Tibial artery (tissue), 4 donors: ENCODE measurements at regions not wholly inside any gene's neighbourhood (a gene's known extent, or its start where the extent isn't known, plus 50 kb on each side); places are given as distances from the start of the nearest gene placed in this dataset.

Source experiments
- DNase-seq, 2 donors: peaks; one replicate each; pipeline ENCODE4 v3.0.0-alpha.2; 2019
- H3K27ac ChIP-seq, 2 donors: fragments of 200-600 bp; sonication (generic) in 1 of 2; 1 replicate in 1 of 2; 2 replicates in 1 of 2; pipeline ENCODE4 v1.5.1; 2018 to 2019; ENCODE audit warnings: mild to moderate bottlenecking in 1 of 2
- H3K27me3 ChIP-seq, 2 donors: fragments of 200-600 bp; sonication (generic) in 1 of 2; one replicate each; pipeline versions ENCODE4 v1.5.1 to v1.6.0; 2016 to 2019
- H3K36me3 ChIP-seq, 3 donors: fragments of 200-600 bp; sonication (generic) in 2 of 3; one replicate each; pipeline ENCODE4 v1.5.1; 2016 to 2019; ENCODE audit warnings: mild to moderate bottlenecking in 2 of 3
- H3K4me1 ChIP-seq, 4 donors: fragments of 200-600 bp; sonication (generic) in 2 of 4; 1 replicate in 3 of 4; 2 replicates in 1 of 4; pipeline ENCODE4 v1.5.1; 2016 to 2019
- H3K4me3 ChIP-seq, 2 donors: fragments of 200-600 bp; sonication (generic) in 1 of 2; 1 replicate in 1 of 2; 2 replicates in 1 of 2; pipeline ENCODE4 v1.5.1; 2018 to 2019; ENCODE audit warnings: mild to moderate bottlenecking in 2 of 2
- H3K9me3 ChIP-seq, 3 donors: fragments of 200-600 bp; sonication (generic) in 1 of 3; one replicate each; pipeline ENCODE4 v1.5.1; 2016 to 2019
- CTCF ChIP-seq, 2 experiments: fragments of 200-600 bp in 1 of 2; fragments of 450-650 bp in 1 of 2; IDR thresholded peaks; one replicate each; pipeline ENCODE4 v1.5.1; 2017 to 2019; ENCODE audit warnings: antibody characterized with exemption in 2 of 2, mild to moderate bottlenecking in 1 of 2, moderate library complexity in 1 of 2
- intact Hi-C: fragments of 100-400 bp; cut with DNase I; formaldehyde crosslinking; loops from one replicate; pipeline ENCODE4 v1.15.0; 2023; ENCODE audit warnings: low total_unique reads

- no peaks in the 10 kb centered on the region for H3K36me3 ChIP-seq
- intact Hi-C loops, result no loop called here
- H3K27ac ChIP-seq, result no peak overlapping the region
- peaks cover 0 to 9% (median 0%) of the 10 kb centered on the region in 3 donors for H3K9me3 ChIP-seq
- H3K27me3 ChIP-seq, result no peaks in the 10 kb centered on the region
- H3K4me3 ChIP-seq, result no peak overlapping the region
- no peak for DNase-seq
- no peaks in the 10 kb centered on the region for H3K4me1 ChIP-seq
- no peak for TF ChIP-seq CTCF (IDR thresholded peaks at IDR 0.05)
Observed at GRCh38 chr11:106474274-106474673, 396.8 kb downstream of the AASDHPPT start.

DNA sequence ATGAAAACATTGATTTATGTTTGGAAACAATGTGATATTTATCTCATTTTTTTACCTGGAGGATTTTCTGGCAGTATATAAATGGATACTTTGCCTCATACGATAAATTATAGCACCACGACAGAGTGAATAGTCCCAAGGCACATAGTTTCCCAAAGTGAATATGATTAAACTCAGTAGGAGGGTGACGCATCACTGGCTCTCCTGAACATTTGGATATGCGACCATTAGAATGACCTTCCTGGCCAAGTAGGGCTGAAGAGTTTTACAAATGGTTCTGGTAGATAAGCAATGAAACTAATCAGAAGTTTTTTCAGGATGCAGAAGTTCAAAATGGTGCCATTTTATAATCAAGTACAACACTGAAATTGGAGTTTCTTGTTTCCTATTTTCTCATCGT is 397.7 kb downstream of the AASDHPPT start:
- DNase-seq, result no peak
- Histone ChIP-seq H3K36me3 (no peaks in the 10 kb centered on the region), H3K27me3 (no peaks in the 10 kb centered on the region), H3K4me1 (no peaks in the 10 kb centered on the region), H3K4me3 (no peak overlapping the region), H3K27ac (no peak overlapping the region), H3K9me3 (peaks cover 0 to 9% (median 0%) of the 10 kb centered on the region in 3 donors)
- intact Hi-C loops, result no loop called here
- TF ChIP-seq CTCF (IDR thresholded peaks at IDR 0.05), result no peak

DNA sequence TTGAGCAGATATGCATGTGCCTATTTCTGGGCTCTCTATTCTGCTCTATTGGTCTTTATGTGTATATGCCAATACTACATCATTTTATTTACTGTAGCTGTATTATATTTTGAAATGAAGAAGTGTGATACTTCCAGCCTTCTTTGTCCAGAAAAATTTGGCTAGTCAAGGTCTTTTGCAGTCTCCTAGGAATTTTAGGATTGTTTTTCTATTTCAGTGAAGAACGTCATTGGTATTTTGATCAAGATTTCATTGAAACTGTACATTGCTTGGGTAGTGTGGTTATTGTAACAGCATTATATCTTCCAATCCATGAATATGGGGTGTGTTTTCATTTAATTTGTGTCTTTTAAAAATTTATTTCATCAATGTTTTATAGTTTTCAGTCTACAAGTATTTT is 400.3 kb downstream of the AASDHPPT start:
- Histone ChIP-seq H3K27me3 (no peaks in the 10 kb centered on the region), H3K4me3 (no peak overlapping the region), H3K9me3 (peaks cover 0 to 9% (median 0%) of the 10 kb centered on the region in 3 donors), H3K27ac (no peak overlapping the region), H3K4me1 (no peaks in the 10 kb centered on the region), H3K36me3 (no peaks in the 10 kb centered on the region)
- DNase-seq, result no peak
- TF ChIP-seq CTCF (IDR thresholded peaks at IDR 0.05), result no peak
- intact Hi-C loops, result no loop called here

DNA sequence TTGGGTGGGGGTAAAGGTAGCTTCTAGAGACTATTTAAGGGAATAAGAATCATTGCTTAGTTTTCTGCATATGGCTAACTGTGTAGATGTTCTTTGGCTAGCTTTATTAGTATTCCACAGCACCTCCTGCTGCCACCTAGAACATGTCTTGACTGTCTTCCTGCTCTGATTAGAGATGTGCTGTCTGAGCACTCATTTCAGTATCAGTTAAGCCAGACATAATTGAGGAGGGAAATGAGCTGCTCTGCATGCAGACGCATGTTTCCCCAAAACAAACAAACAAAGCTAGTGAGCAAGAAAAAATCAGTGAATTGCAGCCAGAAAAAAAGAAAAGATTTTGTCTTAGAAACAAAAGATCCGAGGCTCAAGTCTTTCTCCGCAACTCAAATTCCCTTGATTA is 402.2 kb downstream of the AASDHPPT start:
- no peak for TF ChIP-seq CTCF (IDR thresholded peaks at IDR 0.05)
- no peaks in the 10 kb centered on the region for H3K4me1 ChIP-seq
- H3K36me3 ChIP-seq, result no peaks in the 10 kb centered on the region
- H3K27ac ChIP-seq, result no peak overlapping the region
- DNase-seq, result no peak
- no peak overlapping the region for H3K4me3 ChIP-seq
- intact Hi-C loops, result no loop called here
- peaks cover 0 to 2% (median 0%) of the 10 kb centered on the region in 3 donors for H3K9me3 ChIP-seq
- no peaks in the 10 kb centered on the region for H3K27me3 ChIP-seq

- no peak overlapping the region for H3K27ac ChIP-seq
- no peaks in the 10 kb centered on the region for H3K4me1 ChIP-seq
- H3K4me3 ChIP-seq, result no peak overlapping the region
- no peaks in the 10 kb centered on the region for H3K27me3 ChIP-seq
- H3K36me3 ChIP-seq, result no peaks in the 10 kb centered on the region
- DNase-seq, result no peak
- intact Hi-C loops, result no loop called here
- H3K9me3 ChIP-seq, result no peaks in the 10 kb centered on the region
- no peak for TF ChIP-seq CTCF (IDR thresholded peaks at IDR 0.05)
Observed at GRCh38 chr11:106480581-106481190, 403.2 kb downstream of the AASDHPPT start.
